Lower leg skin (tissue), 4 donors: ENCODE measurements at regions not wholly inside any gene's neighbourhood (a gene's known extent, or its start where the extent isn't known, plus 50 kb on each side); places are given as distances from the start of the nearest gene placed in this dataset.
"Not testable (repeated sequence)": the region's sequence is repeated elsewhere in the genome, so short reads cannot be mapped to it uniquely, and the experiment has no call there.

Source experiments
- DNase-seq, 2 donors: peaks; one replicate each; pipeline ENCODE4 v3.0.0-alpha.2; 2019; ENCODE audit warnings: low spot score in 2 of 2
- H3K4me3 ChIP-seq: fragments of 200-600 bp; sonication (generic); 2 replicates; pipeline ENCODE4 v1.5.1; 2017; ENCODE audit warnings: mild to moderate bottlenecking, low read depth; ENCODE audit not compliant: poor library complexity, severe bottlenecking
- CTCF ChIP-seq, 3 donors: fragments of 450-650 bp; IDR thresholded peaks; one replicate each; pipeline ENCODE4 v1.5.1; 2016; ENCODE audit warnings: antibody characterized with exemption in 3 of 3, mild to moderate bottlenecking in 3 of 3, moderate library complexity in 2 of 3
- POLR2A ChIP-seq, 2 donors: fragments of 450-650 bp; IDR thresholded peaks; one replicate each; pipeline ENCODE4 v1.6.1; 2016 to 2017; ENCODE audit warnings: antibody characterized with exemption in 2 of 2, mild to moderate bottlenecking in 1 of 2, moderate library complexity in 1 of 2
- WGBS, 2 donors: methylation state at CpG; one replicate each; pipeline ENCODE4 v1.1.5; 2018; 5-methylcytosine and 5-hydroxymethylcytosine counted together
- intact Hi-C: fragments of 100-400 bp; cut with DNase I; formaldehyde crosslinking; loops from one replicate; pipeline ENCODE4 v1.15.0; 2023; ENCODE audit warnings: low total_unique reads

- no peak for DNase-seq
- WGBS, 2 donors, result 14 to 16% methylated on average over 8 of the region's 8 CpGs
- no peak for TF ChIP-seq CTCF (IDR thresholded peaks at IDR 0.05)
- TF ChIP-seq POLR2A (IDR thresholded peaks at IDR 0.05), result no peak
- H3K4me3 ChIP-seq, result no peak overlapping the region
- intact Hi-C loops, result no loop called here
Observed at GRCh38 chr13:99677116-99677951, 176.1 kb downstream of the TM9SF2 start.

DNA sequence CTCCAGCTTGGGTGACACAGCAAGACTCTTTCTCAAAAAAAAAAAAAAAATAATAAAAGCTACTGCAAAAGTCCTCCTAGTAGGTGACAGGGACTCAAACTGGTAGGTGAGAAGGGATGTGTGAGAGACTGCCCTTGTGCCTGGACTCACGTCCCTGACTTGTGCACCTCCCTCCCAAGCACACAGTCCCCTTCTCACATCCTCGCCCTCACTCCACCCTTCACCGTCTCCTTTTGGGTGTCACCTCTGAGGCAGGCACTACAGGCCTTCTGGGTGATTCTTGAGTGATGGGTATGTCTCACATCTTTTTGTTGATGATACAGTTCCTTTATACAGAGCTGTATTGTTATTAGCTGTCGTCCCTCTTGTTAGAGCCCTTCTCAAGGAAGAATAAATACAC lies 170.5 kb downstream of the TM9SF2 start:
- intact Hi-C loops, result no loop called here
- no peak for DNase-seq
- TF ChIP-seq POLR2A (IDR thresholded peaks at IDR 0.05), result no peak
- no peak for TF ChIP-seq CTCF (IDR thresholded peaks at IDR 0.05)
- 94 to 96% methylated on average over 4 of the region's 4 CpGs for WGBS, 2 donors
- H3K4me3 ChIP-seq, result no peak overlapping the region

- 92 to 94% methylated on average over 8 of the region's 8 CpGs for WGBS, 2 donors
- H3K4me3 ChIP-seq, DNase-seq: not testable (repeated sequence)
- intact Hi-C loops, result loop anchor here (10.0 kb wide), 1 partner anchor 236 kb away; no protein-coding TSS in a partner anchor
Observed at GRCh38 chr13:99669096-99669495, 167.8 kb downstream of the TM9SF2 start.

DNA sequence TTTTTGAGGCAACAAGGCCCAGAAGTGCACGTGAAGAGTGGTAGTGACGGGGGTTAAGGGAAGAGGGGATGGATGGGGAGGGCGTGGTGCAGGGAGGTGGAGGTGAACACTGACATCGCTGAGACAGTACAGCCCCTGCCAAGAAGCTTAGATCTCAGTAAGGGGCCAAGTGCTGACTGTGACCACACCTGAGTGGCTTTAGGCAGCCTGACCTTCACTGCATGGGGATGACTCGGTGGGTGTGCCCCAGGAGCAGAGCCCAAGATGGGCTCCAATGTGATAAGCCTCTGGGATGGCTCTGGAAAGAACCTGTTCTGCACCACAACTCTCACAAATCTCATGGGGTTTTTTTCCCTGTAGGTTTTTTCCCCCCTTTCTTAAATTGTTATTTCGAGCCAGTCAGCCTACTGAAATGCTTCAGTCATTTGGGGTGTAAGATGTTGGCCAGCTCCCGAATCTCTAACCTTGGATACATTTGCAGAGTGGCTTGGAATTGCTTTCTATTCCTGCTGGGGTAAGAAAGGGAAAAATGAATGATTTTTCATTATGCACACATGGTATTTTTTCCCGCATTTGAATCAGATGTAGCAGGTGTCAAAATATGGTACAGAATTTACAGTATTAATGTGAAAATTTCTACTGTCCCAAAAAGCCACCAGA lies 165.0 kb downstream of the TM9SF2 start:
- no peak for DNase-seq
- intact Hi-C loops, result loop anchor here (10.0 kb wide), 1 partner anchor 239 kb away; no protein-coding TSS in a partner anchor
- TF ChIP-seq CTCF (IDR thresholded peaks at IDR 0.05), result no peak
- no peak for TF ChIP-seq POLR2A (IDR thresholded peaks at IDR 0.05)
- WGBS, 2 donors, result 84 to 88% methylated on average over 8 of the region's 8 CpGs
- no peak overlapping the region for H3K4me3 ChIP-seq

- DNase-seq, result no peak
- H3K4me3 ChIP-seq, result no peak overlapping the region
- intact Hi-C loops, result loop anchor here (10.0 kb wide), 1 partner anchor 239 kb away; no protein-coding TSS in a partner anchor
- WGBS, 2 donors, result 93% methylated on average over 9 of the region's 9 CpGs
- no peak for TF ChIP-seq CTCF (IDR thresholded peaks at IDR 0.05)
- no peak for TF ChIP-seq POLR2A (IDR thresholded peaks at IDR 0.05)
Observed at GRCh38 chr13:99665711-99666110, 164.4 kb downstream of the TM9SF2 start.

GRCh38 chr13:99663908-99664307 lies 162.6 kb downstream of the TM9SF2 start:
- no peak for DNase-seq
- H3K4me3 ChIP-seq, result no peak overlapping the region
- intact Hi-C loops, result loop anchor here (10.0 kb wide), 1 partner anchor 241 kb away; no protein-coding TSS in a partner anchor
- WGBS, 2 donors, result 97 to 98% methylated on average over 2 of the region's 2 CpGs
- TF ChIP-seq CTCF (IDR thresholded peaks at IDR 0.05) (no peak), POLR2A (IDR thresholded peaks at IDR 0.05) (no peak)
